ENCODE measurements at regions not wholly inside any gene's neighbourhood (a gene's known extent, or its start where the extent isn't known, plus 50 kb on each side); places are given as distances from the start of the nearest gene placed in this dataset.

- TF ChIP-seq POLR2A (IDR thresholded peaks at IDR 0.05; ENCODE audit: borderline replicate concordance, extremely low read depth, insufficient read depth, insufficient read length), result no peak
- TF ChIP-seq RAD21 (IDR thresholded peaks at IDR 0.05; ENCODE audit: low read depth), result no peak
- TF ChIP-seq FOSL1 (IDR thresholded peaks at IDR 0.05; ENCODE audit: low read depth), result no peak
- TF ChIP-seq SP1 (IDR thresholded peaks at IDR 0.05; ENCODE audit: low read depth), result no peak
- TF ChIP-seq EZH2 (IDR thresholded peaks at IDR 0.05), result no peak
- TF ChIP-seq SRF (IDR thresholded peaks at IDR 0.05; ENCODE audit: low read depth), result no peak
- no peak for TF ChIP-seq YY1 (IDR thresholded peaks at IDR 0.05; ENCODE audit: extremely low read depth, insufficient replicate concordance, low read depth, low read length)
- TF ChIP-seq CEBPB (IDR thresholded peaks at IDR 0.05; ENCODE audit: low read depth), result no peak
- TF ChIP-seq SIN3A (IDR thresholded peaks at IDR 0.05; ENCODE audit: low read depth), result no peak
- no peak for TF ChIP-seq ZNF274 (IDR thresholded peaks at IDR 0.05; ENCODE audit: low read depth, low read length)
- no peak for TF ChIP-seq EGR1 (IDR thresholded peaks at IDR 0.05; ENCODE audit: low read depth)
Observed at GRCh38 chr10:8575620-8576019, 521.1 kb downstream of the GATA3 start (continued).

- no peaks in the 10 kb centered on the region for H3K36me3 ChIP-seq (ENCODE audit: control insufficient read depth in 1 of 2, insufficient read depth in 2 of 2, low read length in 2 of 2)
- no peak overlapping the region for H3K4me2 ChIP-seq (ENCODE audit: low read length)
- H3K27me3 ChIP-seq (ENCODE audit: insufficient read depth, low read length), result no peaks in the 10 kb centered on the region
- ATAC-seq, result no peak
- CTCF ChIA-PET, result no interaction called here
- BruUV-seq (replicated peaks), result no TSS peak
- intact Hi-C loops (cut with micrococcal nuclease), result no loop called here
- no peak overlapping the region for H3K9ac ChIP-seq (ENCODE audit: low read length)
- H2AFZ ChIP-seq (ENCODE audit: low read depth, low read length, poor library complexity, severe bottlenecking), result no peak overlapping the region
- H3K4me1 ChIP-seq (ENCODE audit: control insufficient read depth in 1 of 2, insufficient read depth in 2 of 2, low read length in 2 of 2), result no peaks in the 10 kb centered on the region
- POLR2A ChIA-PET, result no interaction called here
- H4K20me1 ChIP-seq (ENCODE audit: insufficient read depth), result no peaks in the 10 kb centered on the region
- no peaks in the 10 kb centered on the region for H3K9me2 ChIP-seq (ENCODE audit: insufficient read depth)
- DNase-seq (ENCODE audit: low read depth, low spot score), result no peak
- no peaks in the 10 kb centered on the region for H3K79me2 ChIP-seq (ENCODE audit: insufficient read depth, low read length)
- H3K9me3 ChIP-seq (ENCODE audit: control insufficient read depth in 1 of 2, insufficient read depth in 1 of 2, low read depth in 1 of 2, low read length in 2 of 2), result peaks cover 9 to 37% of the 10 kb centered on the region in 2 experiments; a peak in 2 of 4 replicates
- RAD21 ChIA-PET (ENCODE audit: low non-redundant PET in 1 of 2, low total read pairs in 2 of 2, uncharacterized antibody in 2 of 2, unreplicated experiment in 2 of 2), result no interaction called here
- no peak overlapping the region for H3K27ac ChIP-seq (ENCODE audit: low read depth, low read length)
- no peak overlapping the region for H3K4me3 ChIP-seq (replicated peaks in 1 of 2; ENCODE audit: low read depth in 1 of 2, low read length in 2 of 2)
- TF ChIP-seq POLR2AphosphoS5 (IDR thresholded peaks at IDR 0.05; ENCODE audit: low read depth, low read length) (no peak), ZNF274 (IDR thresholded peaks at IDR 0.05; ENCODE audit: low read depth, low read length) (no peak), EGR1 (IDR thresholded peaks at IDR 0.05; ENCODE audit: low read depth) (no peak), CTCF (IDR thresholded peaks at IDR 0.05 in 2 of 3, conservative IDR thresholded peaks at IDR 0.05 in 1 of 3; ENCODE audit: borderline replicate concordance in 1 of 3, insufficient read depth in 1 of 3, low read depth in 2 of 3, low read length in 2 of 3) (no peak), SP1 (IDR thresholded peaks at IDR 0.05; ENCODE audit: low read depth) (no peak), YY1 (IDR thresholded peaks at IDR 0.05; ENCODE audit: extremely low read depth, insufficient replicate concordance, low read depth, low read length) (no peak), EZH2 (IDR thresholded peaks at IDR 0.05) (no peak), CBX3 (IDR thresholded peaks at IDR 0.05; ENCODE audit: low read depth) (no peak), ZBTB33 (IDR thresholded peaks at IDR 0.05; ENCODE audit: extremely low read depth, insufficient replicate concordance, low read length) (no peak), MAX (IDR thresholded peaks at IDR 0.05) (no peak), REST (IDR thresholded peaks at IDR 0.05; ENCODE audit: low read depth) (no peak), ZFX (IDR thresholded peaks at IDR 0.05) (no peak), POLR2A (IDR thresholded peaks at IDR 0.05; ENCODE audit: borderline replicate concordance, extremely low read depth, insufficient read depth, insufficient read length) (no peak), SIN3A (IDR thresholded peaks at IDR 0.05; ENCODE audit: low read depth) (no peak), ATF3 (IDR thresholded peaks at IDR 0.05) (no peak)
Observed at GRCh38 chr10:8576281-8576680, 521.8 kb downstream of the GATA3 start.

All from HCT116 (cell line).